ENCODE measurements at regions not wholly inside any gene's neighbourhood (a gene's known extent, or its start where the extent isn't known, plus 50 kb on each side); places are given as distances from the start of the nearest gene placed in this dataset.

GRCh38 chr9:134585746-134586706, 55.6 kb upstream of the COL5A1 start:
- no peak for TF ChIP-seq POLR2A (IDR thresholded peaks at IDR 0.05)
- TF ChIP-seq CTCF (IDR thresholded peaks at IDR 0.05), result no peak

All from uterus (tissue), 2 donors.